Uterus (tissue), 3 donors: ENCODE measurements at regions not wholly inside any gene's neighbourhood (a gene's known extent, or its start where the extent isn't known, plus 50 kb on each side); places are given as distances from the start of the nearest gene placed in this dataset.

Experiments
- DNase-seq, 2 donors: peaks; one replicate each; pipeline ENCODE4 v3.0.0-alpha.2; 2019 to 2020
- H3K27ac ChIP-seq, 2 donors: fragments of 200-600 bp; sonication (generic); 1 replicate in 1 of 2; 2 replicates in 1 of 2; pipeline ENCODE4 v1.5.1; 2016 to 2018
- H3K27me3 ChIP-seq, 2 donors: fragments of 200-600 bp; sonication (generic); one replicate each; pipeline ENCODE4 v1.5.1; 2018 to 2019; ENCODE audit warnings: control low read depth in 1 of 2
- H3K36me3 ChIP-seq, 2 donors: fragments of 200-600 bp; sonication (generic); one replicate each; pipeline ENCODE4 v1.5.1; 2019; ENCODE audit warnings: control low read depth in 1 of 2
- H3K4me1 ChIP-seq, 2 donors: fragments of 200-600 bp; sonication (generic); one replicate each; pipeline ENCODE4 v1.5.1; 2018 to 2019; ENCODE audit warnings: control low read depth in 1 of 2
- H3K4me3 ChIP-seq, 2 donors: fragments of 200-600 bp; sonication (generic); 1 replicate in 1 of 2; 2 replicates in 1 of 2; pipeline ENCODE4 v1.5.1; 2018 to 2019; ENCODE audit warnings: mild to moderate bottlenecking in 1 of 2
- H3K9me3 ChIP-seq, 2 donors: fragments of 200-600 bp; sonication (generic); one replicate each; pipeline ENCODE4 v1.5.1; 2019; ENCODE audit warnings: control low read depth in 1 of 2
- POLR2A ChIP-seq, 2 donors: fragments of 450-650 bp; IDR thresholded peaks; one replicate each; pipeline ENCODE4 v1.6.1; 2016; ENCODE audit warnings: antibody characterized with exemption in 2 of 2, mild to moderate bottlenecking in 1 of 2, moderate library complexity in 1 of 2
- intact Hi-C: fragments of 100-400 bp; cut with DNase I; formaldehyde crosslinking; loops from one replicate; pipeline ENCODE4 v1.15.1; 2023; ENCODE audit warnings: low total_unique reads
- TF ChIP-seq, protein P1 (sequence below), 4 experiments: fragments of 200-600 bp in 2 of 4; fragments of 450-650 bp in 2 of 4; sonication (generic) in 2 of 4; IDR thresholded peaks; one replicate each; pipeline ENCODE4 v1.5.1; 2016 to 2019; ENCODE audit warnings: antibody characterized with exemption in 4 of 4, mild to moderate bottlenecking in 2 of 4, moderate library complexity in 1 of 4
- donor health status: DM: yes; HTN: yes; CAD: no.

DNA sequence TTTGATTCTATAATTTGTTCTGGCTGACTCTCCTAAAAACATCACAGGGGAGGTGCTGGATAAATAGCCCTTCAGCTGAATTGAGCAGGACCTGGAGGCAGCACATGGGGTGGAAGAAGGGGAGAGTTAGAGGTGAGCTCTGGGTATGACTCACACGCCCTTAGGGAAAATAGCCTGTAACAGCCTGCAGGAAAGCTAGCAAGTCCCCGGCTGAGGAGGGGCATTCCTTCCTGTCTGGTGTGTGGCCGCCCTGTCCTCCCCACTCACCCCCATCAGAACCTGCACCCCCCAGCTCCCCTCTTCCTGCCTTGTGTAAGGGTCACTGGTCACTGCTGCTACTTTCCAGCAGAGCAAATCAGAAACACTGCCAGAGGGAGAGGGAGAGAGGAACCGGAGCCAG, 187.4 kb downstream of the C16orf95 start:
- no peaks in the 10 kb centered on the region for H3K9me3 ChIP-seq
- intact Hi-C loops: no loop called here
- H3K4me1 ChIP-seq: peaks cover 0 to 5% of the 10 kb centered on the region in 2 donors
- H3K36me3 ChIP-seq: no peaks in the 10 kb centered on the region
- H3K27ac ChIP-seq: no peak overlapping the region
- no peak for TF ChIP-seq POLR2A (IDR thresholded peaks at IDR 0.05)
- TF ChIP-seq, protein P1, sequence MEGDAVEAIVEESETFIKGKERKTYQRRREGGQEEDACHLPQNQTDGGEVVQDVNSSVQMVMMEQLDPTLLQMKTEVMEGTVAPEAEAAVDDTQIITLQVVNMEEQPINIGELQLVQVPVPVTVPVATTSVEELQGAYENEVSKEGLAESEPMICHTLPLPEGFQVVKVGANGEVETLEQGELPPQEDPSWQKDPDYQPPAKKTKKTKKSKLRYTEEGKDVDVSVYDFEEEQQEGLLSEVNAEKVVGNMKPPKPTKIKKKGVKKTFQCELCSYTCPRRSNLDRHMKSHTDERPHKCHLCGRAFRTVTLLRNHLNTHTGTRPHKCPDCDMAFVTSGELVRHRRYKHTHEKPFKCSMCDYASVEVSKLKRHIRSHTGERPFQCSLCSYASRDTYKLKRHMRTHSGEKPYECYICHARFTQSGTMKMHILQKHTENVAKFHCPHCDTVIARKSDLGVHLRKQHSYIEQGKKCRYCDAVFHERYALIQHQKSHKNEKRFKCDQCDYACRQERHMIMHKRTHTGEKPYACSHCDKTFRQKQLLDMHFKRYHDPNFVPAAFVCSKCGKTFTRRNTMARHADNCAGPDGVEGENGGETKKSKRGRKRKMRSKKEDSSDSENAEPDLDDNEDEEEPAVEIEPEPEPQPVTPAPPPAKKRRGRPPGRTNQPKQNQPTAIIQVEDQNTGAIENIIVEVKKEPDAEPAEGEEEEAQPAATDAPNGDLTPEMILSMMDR (IDR thresholded peaks at IDR 0.05): no peak
- no peaks in the 10 kb centered on the region for H3K27me3 ChIP-seq
- no peak overlapping the region for H3K4me3 ChIP-seq
- no peak for DNase-seq

DNA sequence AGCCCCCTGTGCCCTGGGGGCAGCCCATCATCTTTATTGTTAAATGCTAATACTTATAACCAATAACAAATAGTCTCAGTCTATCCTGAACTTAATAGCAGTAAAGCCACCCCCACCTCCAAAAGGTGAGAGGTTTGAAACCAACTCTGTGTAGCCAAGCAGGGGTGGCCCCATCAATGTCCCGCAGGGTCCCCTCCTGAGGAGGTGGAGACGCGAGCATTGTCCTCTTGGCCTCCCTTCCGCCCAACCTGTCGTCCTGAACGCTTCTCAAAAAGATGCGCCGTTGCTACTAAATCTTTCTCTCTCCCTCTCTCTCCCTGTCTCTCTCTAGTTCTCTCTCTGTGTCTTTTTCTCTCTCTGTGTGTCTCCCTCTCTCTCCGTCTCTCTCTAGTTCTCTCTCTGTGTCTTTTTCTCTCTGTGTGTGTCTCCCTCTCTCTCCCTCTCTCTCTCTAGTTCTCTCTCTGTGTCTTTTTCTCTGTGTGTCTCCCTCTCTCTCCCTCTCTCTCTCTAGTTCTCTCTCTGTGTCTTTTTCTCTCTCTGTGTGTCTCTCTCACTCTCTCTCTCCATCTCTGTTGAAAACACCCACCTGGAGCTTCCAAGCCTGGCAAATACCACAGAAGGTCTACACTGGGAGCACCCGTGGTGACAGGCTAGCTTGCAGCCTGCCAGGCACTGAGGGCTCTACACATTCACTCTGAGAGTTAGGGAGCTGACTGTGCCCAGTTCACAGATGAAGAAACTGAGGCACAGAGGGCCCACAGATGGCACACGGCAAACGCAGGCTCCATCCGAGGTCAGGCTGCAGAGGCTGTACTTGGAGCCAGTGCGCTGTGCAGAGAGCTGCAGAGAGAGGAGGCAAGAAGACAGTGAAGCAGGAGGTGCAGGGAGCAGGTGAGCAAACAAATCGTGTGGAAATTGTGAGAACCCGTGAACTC, 185.9 kb downstream of the C16orf95 start:
- H3K27me3 ChIP-seq: no peaks in the 10 kb centered on the region
- intact Hi-C loops: no loop called here
- DNase-seq: no peak

DNA sequence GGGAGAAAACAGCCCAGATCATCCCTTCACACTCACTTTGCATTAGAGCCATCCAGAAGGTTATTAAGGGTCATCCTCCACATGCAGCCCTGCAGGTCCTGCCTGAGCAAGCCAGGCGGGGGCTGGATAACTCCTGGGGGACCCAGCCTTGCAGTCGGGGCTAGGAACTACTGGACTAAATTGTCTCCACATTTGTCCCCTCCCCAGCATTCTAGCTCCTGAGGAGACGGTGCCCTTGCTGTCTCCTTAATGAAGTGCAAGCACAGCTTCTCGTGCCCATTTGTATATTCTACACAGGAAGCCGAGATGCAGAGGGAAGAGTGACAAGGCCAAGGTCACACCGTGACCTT, 185.2 kb downstream of the C16orf95 start:
- intact Hi-C loops: no loop called here
- no peaks in the 10 kb centered on the region for H3K27me3 ChIP-seq
- TF ChIP-seq POLR2A (IDR thresholded peaks at IDR 0.05): no peak
- TF ChIP-seq, protein P1 (IDR thresholded peaks at IDR 0.05): no peak

More for the DNA sequence above, 185.9 kb downstream of the C16orf95 start:
- no peak overlapping the region for H3K4me3 ChIP-seq
- TF ChIP-seq, protein P1 (IDR thresholded peaks at IDR 0.05): no peak
- no peak for TF ChIP-seq POLR2A (IDR thresholded peaks at IDR 0.05)
- no peaks in the 10 kb centered on the region for H3K36me3 ChIP-seq
- H3K9me3 ChIP-seq: no peaks in the 10 kb centered on the region
- no peak overlapping the region for H3K27ac ChIP-seq
- peaks cover 0 to 5% of the 10 kb centered on the region in 2 donors for H3K4me1 ChIP-seq

DNA sequence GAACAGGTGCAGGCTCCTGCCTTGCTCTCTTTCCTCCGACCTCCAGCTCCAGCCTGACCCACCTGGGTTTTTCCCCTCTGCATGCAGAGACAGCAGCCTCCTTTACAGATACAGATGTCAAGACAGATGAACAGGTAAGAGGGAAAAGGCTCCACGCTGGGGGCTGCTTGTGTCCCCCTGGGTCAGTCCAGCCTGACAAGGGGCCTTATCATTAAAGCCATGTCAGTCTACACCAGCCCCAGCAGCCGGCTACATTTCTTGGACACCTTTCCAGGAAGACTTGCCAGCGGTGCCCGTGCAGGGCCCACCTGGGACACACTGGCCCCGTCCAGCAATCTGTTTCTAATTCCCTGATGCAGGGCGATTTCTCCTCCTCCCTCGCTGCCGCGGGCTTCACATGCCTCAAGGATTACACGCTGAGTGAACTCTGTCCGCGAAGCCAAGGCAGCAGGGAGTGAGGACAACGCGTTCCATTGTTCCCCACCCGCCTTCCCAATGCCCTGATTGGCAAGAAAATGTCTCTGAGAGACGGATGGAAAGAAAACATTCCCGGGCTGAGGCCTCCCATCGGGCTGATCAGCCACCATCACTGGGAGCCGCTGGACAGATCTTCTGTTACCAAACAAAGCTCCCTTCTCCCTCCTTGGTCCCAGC, 184.7 kb downstream of the C16orf95 start:
- Histone ChIP-seq H3K27ac (no peak overlapping the region), H3K4me1 (no peaks in the 10 kb centered on the region), H3K9me3 (no peaks in the 10 kb centered on the region), H3K4me3 (no peak overlapping the region), H3K36me3 (no peaks in the 10 kb centered on the region), H3K27me3 (no peaks in the 10 kb centered on the region)
- no peak for DNase-seq
- no peak for TF ChIP-seq POLR2A (IDR thresholded peaks at IDR 0.05)
- TF ChIP-seq, protein P1 (IDR thresholded peaks at IDR 0.05): no peak
- intact Hi-C loops: no loop called here

More for the DNA sequence above, 185.2 kb downstream of the C16orf95 start:
- Histone ChIP-seq H3K9me3 (no peaks in the 10 kb centered on the region), H3K4me3 (no peak overlapping the region), H3K4me1 (peaks cover 0 to under 1% of the 10 kb centered on the region in 2 donors), H3K36me3 (no peaks in the 10 kb centered on the region), H3K27ac (no peak overlapping the region)
- DNase-seq: no peak
